GM18502 (cell line): ENCODE measurements at regions not wholly inside any gene's neighbourhood (a gene's known extent, or its start where the extent isn't known, plus 50 kb on each side); places are given as distances from the start of the nearest gene placed in this dataset.
"Not testable (repeated sequence)": the region's sequence is repeated elsewhere in the genome, so short reads cannot be mapped to it uniquely, and the experiment has no call there.

Experiments used
- ATAC-seq: cut with Tn5 transposase; IDR thresholded peaks from one replicate; pipeline ENCODE4 v1.9.1; 2021; ENCODE audit warnings: mild to moderate bottlenecking; ENCODE audit not compliant: unreplicated experiment, poor library complexity

- ATAC-seq, result no peak
These were observed 73.1 kb upstream of the FAM20A start for GRCh38 chr17:68674029-68674925.

GRCh38 chr17:68670967-68671693, 70.0 kb upstream of the FAM20A start:
- ATAC-seq, result no peak

- ATAC-seq, result not testable (repeated sequence)
These were observed 65.3 kb upstream of the FAM20A start for GRCh38 chr17:68666438-68666837.

GRCh38 chr17:68665373-68665772, 64.2 kb upstream of the FAM20A start:
- no peak for ATAC-seq

GRCh38 chr17:68662479-68662878, 61.3 kb upstream of the FAM20A start:
- ATAC-seq, result no peak

GRCh38 chr17:68662037-68662432, 60.9 kb upstream of the FAM20A start:
- ATAC-seq, result no peak

DNA sequence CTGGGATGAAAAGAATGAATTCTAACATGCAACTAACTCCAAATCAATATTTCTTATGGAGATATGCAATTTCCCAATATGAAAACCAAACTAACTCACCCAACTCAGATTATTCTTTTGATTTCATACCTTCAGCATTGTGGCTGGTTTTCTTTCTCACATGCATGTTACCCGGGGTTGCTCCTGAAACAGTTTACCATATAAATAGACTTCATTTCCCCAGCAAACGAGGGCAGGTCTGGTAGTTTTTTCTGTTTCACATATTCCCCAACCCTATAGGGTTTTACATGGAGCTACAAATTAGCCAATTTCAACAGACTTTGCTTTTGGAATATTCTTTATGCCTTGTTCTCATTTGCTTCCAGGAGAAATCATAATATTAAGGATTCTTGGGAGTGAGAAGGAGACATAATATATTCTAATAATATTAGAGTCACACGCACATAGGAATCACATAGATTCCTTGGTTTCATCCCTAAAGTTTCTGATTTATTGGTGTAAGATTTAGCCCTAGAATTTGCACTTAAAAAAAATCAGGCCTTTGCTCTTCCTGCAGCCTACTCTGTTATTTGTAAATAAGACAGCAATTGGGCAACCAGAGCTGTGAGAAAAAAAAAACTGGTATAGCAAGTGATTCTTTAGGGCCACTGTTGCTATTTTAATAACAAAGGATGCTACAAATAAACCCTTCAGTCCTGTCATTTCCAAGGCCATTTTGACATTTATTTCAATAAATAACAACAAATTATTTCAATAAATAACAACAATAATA, 60.3 kb upstream of the FAM20A start:
- no peak for ATAC-seq

GRCh38 chr17:68660302-68660701, 59.1 kb upstream of the FAM20A start:
- ATAC-seq, result no peak

DNA sequence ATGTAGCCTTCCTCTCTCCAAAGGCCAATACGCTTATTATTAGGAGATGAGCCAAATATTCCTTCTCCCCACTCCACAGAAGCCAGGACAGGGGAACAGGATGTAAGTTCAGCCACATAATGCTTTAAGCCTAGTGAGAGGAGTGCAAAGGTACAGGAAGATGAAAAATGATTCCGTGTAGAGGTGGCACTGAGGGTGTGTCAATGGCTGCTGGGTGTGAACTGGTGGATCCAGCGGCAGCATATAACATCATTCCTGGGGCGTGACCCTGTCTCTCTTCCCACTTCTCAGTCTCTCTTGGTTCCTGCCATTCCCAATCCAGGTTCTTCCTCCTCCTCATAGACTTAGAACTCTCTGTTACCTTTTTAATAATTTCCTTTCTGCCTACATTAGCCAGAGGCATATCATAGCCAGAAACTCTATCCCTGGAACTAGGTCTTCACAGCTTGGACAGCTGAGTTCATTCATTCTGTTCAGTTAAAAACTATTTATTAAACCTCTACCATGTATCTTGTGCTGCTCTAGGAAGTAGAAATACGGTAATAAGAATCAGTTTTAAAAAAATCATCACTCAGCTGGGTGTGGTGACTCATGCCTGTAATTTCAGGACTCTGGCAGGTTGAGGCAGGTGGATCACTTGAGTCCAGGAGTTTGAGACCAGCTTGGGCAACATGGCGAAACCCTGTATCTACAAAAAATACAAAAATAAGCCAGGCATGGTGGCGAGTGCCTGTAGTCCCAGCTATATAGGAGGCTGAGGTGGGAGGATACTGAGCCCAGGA, 58.0 kb upstream of the FAM20A start:
- ATAC-seq, result no peak

DNA sequence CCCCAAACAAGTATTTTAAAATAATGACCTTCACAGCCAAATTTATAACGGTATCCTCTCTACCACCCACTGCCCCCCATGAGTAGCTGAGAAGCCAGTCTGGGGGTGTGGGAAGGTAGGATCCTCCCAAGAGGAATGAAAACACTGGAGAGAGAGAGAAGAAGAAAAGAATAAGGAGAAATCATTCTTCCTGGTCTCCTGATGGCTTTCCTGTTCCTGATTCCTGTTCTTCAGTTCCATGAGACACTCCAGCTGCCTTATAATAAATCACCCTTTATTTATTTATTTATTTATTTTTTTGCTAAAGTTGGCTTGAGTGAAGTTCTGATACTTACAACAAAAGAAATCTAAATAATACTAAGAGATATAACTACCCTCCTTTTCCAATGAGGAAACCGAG, 56.4 kb upstream of the FAM20A start:
- ATAC-seq, result no peak

DNA sequence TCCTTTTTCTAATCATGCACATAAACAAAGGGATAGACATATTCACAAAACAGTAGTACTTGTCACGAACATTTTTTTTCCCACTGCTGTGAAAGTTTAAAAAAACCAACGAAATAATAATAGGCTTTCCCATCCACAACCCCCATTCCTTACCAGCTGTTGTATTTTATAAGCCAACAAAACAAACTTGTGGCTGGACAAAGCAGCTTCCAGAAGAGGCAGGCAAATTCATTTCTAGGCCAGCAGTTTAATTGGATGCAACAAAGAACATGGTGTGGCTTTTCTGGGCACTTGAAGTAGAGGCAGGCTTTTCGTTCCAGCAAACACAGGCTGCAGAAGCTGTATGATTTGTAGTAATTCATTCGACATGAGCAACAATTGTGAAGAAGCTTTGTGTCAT, 56.0 kb upstream of the FAM20A start:
- no peak for ATAC-seq

DNA sequence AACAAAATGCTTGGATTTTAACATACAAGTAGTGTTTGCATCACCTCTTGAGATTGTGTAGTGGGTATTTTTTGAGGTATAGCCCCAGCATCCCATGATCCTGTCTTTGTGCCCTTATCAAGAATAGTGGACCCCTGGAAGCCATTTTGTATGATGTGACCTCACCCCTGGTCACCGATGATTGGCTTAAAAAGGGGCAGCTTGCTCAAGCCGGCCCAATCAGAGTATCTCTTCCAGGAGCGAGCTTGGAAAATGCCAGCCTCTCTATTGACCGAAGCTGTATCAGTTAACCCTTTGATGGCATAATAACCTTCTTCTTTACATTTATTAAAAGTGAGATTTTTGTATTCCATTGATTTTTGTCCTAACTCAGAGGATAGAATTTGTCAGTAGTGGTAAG, 55.5 kb upstream of the FAM20A start:
- no peak for ATAC-seq
